ENCODE measurements at regions not wholly inside any gene's neighbourhood (a gene's known extent, or its start where the extent isn't known, plus 50 kb on each side); places are given as distances from the start of the nearest gene placed in this dataset.

DNA sequence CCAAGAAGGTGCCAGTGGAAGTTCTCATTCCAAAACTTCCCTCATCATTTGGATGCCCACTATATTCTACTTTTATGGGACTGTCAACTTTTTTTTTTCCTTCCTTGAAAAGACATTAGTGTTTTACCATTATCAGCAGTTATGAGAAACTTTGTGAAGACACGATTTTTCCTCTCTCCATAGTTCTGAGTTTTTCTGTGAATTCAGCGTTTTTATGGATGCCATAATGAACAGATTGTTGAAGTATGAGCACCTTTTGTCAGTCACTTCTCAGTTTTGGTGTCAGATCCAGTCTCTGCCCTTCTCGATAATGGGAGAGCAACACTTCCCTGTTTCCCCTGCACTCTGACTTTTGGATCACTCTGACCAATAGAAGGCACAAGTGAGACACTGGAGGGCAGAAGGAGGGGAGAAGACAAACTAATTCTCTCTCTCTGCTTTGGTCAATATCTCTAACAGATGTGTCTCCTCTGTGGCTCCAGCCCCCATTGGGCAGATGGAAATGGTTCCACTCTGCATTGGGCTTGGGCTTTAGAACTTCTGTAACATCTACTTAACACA is 53.5 kb upstream of the FN1 start:
- no peak overlapping the region for H3K4me3 ChIP-seq (replicated peaks; ENCODE audit: low read depth, low read length)

DNA sequence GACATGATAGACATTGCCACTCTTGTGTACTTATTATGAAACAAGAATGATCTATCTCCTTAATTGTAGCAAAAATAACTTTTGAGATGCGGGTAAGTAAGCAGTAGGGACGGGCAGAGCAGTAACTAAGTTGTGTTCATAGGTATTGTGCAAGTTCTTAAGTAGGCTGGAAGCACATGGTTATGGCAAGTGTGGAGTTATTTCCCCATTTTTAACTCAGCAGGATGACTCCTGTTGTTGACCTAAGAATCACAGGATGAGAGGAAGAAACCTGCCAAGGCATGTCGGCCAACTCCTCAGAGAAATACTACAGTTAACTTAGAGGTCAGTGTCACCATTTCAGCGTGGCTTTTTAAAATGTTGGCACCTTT is 51.1 kb upstream of the FN1 start:
- TF ChIP-seq, protein P1, sequence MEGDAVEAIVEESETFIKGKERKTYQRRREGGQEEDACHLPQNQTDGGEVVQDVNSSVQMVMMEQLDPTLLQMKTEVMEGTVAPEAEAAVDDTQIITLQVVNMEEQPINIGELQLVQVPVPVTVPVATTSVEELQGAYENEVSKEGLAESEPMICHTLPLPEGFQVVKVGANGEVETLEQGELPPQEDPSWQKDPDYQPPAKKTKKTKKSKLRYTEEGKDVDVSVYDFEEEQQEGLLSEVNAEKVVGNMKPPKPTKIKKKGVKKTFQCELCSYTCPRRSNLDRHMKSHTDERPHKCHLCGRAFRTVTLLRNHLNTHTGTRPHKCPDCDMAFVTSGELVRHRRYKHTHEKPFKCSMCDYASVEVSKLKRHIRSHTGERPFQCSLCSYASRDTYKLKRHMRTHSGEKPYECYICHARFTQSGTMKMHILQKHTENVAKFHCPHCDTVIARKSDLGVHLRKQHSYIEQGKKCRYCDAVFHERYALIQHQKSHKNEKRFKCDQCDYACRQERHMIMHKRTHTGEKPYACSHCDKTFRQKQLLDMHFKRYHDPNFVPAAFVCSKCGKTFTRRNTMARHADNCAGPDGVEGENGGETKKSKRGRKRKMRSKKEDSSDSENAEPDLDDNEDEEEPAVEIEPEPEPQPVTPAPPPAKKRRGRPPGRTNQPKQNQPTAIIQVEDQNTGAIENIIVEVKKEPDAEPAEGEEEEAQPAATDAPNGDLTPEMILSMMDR (IDR thresholded peaks at IDR 0.05; ENCODE audit: low read depth, low read length, missing control alignments): no peak
- DNase-seq (ENCODE audit: extremely low read depth, low read depth): no peak

More for the DNA sequence above, 53.5 kb upstream of the FN1 start:
- TF ChIP-seq, protein P1 (IDR thresholded peaks at IDR 0.05; ENCODE audit: low read depth, low read length, missing control alignments): no peak
- no peak for DNase-seq (ENCODE audit: extremely low read depth, low read depth)

DNA sequence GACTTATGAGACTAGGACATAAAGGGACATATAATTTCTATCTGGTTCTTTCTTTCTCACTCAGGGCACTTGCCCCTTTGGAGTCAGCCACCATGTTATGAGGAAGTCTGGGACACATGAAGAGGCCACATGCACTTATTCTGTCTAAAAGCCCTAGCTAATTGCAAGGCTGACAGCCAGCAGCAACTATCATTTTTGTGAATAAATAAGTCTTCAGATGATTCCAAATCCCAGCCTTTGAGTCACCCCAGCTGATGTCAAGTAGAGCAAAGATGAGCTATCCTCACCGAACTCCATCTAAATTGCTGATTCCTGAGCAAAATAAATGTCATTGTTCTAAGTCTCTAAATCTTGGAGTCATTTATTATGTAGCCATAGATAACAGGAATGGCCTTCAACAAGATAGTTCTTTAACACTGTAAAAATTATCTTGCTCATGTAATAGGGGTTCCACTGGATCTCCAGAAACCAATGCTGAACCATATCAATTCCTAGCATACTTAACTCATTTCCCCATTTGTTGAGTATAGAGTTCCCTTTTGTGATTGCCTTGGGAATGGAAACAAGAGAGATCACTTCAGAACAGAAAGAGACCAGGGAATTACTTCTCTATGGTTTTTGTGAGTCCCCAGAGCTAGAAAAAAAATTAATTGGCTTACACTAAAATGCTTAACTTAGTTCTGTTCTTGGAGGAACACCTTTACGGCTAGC is 50.6 kb upstream of the FN1 start:
- no peak for DNase-seq (ENCODE audit: extremely low read depth, low read depth)
- no peak overlapping the region for H3K4me3 ChIP-seq (replicated peaks; ENCODE audit: low read depth, low read length)
- TF ChIP-seq, protein P1 (IDR thresholded peaks at IDR 0.05; ENCODE audit: low read depth, low read length, missing control alignments): no peak

More for the DNA sequence above, 51.1 kb upstream of the FN1 start:
- no peak overlapping the region for H3K4me3 ChIP-seq (replicated peaks; ENCODE audit: low read depth, low read length)
